VCaP (cell line): ENCODE measurements at regions not wholly inside any gene's neighbourhood (a gene's known extent, or its start where the extent isn't known, plus 50 kb on each side); places are given as distances from the start of the nearest gene placed in this dataset.

Experiments
- H3K27ac ChIP-seq: fragments of 450-650 bp; 2 replicates; pipeline ENCODE4 v1.5.1; 2017
- CTCF ChIP-seq: fragments of 450-650 bp; conservative IDR thresholded peaks from 2 replicates; pipeline ENCODE4 v1.5.1; 2017; ENCODE audit warnings: mild to moderate bottlenecking, moderate library complexity

GRCh38 chr13:55483626-55484158 lies 1657.0 kb upstream of the PRR20A start:
- H3K27ac ChIP-seq, result no peak overlapping the region
- no peak for TF ChIP-seq CTCF

DNA sequence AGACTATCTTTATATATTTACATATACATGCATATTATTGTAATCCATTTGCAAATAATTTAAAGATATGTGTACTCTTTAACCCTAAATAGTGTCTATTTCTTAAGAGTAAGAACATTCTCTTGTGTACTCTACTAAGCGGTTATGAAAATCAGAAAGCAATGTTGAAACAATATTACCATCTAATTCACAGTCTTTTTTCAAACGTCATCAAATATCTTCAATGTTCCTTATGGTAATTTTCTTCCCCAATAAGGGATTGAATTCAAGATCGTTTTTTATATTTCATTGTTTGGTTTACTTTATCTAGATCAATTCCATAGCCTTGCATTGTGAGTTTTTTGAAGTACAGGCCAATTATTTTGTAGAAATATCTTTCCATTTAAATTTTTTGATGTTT lies 1647.4 kb upstream of the PRR20A start:
- TF ChIP-seq CTCF, result no peak
- no peak overlapping the region for H3K27ac ChIP-seq

DNA sequence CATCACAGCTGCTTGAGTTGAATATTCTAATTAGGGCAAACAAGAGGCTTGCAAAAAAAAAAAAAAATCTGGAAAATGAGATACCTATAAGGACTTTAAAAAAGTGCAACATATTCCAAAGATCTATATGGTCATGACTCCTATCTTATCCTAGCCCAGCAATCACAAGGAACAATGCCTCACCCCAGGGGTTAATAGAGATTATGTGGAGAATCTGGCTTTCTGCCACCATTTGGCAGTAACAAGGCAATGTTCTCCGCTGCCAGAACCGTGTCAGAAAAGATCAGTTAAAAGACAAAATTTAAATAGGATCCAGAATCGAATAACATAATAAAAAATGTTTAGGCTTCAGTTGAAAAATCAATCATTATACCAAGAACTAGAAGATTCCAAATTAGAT lies 1643.2 kb upstream of the PRR20A start:
- no peak for TF ChIP-seq CTCF
- no peak overlapping the region for H3K27ac ChIP-seq

DNA sequence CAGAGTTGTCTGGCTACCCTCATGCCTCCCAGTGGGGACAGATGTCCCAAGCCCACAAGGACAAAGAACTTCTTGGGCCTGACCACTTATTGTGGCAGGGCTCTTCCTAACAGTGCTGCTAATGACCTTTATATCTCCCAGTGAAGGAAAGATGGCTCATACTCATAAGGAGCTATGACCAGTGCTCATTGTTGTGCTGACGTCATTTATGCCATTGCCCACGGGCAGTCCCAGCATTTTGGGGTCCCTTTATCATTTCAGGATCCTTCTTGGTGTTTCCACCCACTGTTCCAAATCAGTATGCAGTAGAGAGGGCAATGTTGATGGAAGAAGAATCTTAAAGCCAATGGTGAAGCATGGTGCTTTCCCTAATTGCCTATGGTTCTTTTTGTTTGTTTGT lies 1640.0 kb upstream of the PRR20A start:
- TF ChIP-seq CTCF, result no peak
- H3K27ac ChIP-seq, result no peak overlapping the region

DNA sequence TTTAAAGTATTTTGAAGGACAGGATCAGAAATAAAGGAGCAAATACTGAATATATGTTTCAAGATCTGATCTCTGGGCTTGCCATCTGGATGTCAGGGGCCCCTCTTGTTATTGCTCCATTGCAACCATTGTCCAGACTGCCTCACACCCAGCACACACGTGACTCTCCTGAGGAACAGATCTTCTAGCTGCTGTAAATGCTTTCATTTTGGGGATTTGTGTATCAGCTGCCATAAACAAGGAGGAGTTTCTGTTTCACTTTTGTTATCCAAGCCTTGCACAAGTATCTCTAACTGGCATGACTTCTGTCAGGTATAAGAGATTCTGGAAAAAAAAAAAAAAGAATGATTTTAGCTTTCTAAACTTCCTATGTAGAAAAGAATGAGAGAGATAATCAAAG lies 1624.1 kb upstream of the PRR20A start:
- H3K27ac ChIP-seq, result no peak overlapping the region
- no peak for TF ChIP-seq CTCF

- H3K27ac ChIP-seq, result no peak overlapping the region
- 0 out of 2 replicates have a peak, but pooled peaks have one; percentile 6 for TF ChIP-seq CTCF
Measured at GRCh38 chr13:55517312-55517711, 1623.4 kb upstream of the PRR20A start.

DNA sequence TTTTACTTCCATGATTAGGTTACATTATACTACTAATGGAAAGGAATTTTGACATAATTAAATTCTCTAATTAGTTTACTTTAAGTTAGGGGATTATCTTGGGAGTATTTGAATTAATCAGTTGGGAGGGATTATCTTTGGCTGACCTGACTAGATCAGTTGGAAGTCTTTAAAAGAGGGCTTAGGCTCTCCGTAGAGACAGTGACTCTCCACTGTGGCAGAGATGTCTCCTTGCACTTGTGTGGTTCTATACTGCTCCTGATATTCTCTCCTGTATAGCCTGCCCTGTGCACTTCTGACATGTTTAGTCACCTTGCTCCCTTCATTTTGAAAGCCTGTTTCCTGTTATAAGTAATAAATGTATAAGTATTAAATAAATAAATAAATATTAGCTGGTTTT lies 1612.3 kb upstream of the PRR20A start:
- no peak for TF ChIP-seq CTCF

More for the DNA sequence above, 1612.3 kb upstream of the PRR20A start:
- no peak overlapping the region for H3K27ac ChIP-seq
